ENCODE measurements at regions not wholly inside any gene's neighbourhood (a gene's known extent, or its start where the extent isn't known, plus 50 kb on each side); places are given as distances from the start of the nearest gene placed in this dataset.

- TF ChIP-seq CTCF (IDR thresholded peaks at IDR 0.05; ENCODE audit: unreplicated experiment), result no peak
- no TSS peak for BruUV-seq (replicated peaks)
- Mint-ChIP-seq H3K9me3 (ENCODE audit: low read depth, unreplicated experiment) (peaks cover 3% of the 10 kb centered on the region), H3K36me3 (ENCODE audit: insufficient read depth, unreplicated experiment) (no peaks in the 10 kb centered on the region), H3K27me3 (ENCODE audit: unreplicated experiment) (no peaks in the 10 kb centered on the region), H3K4me3 (ENCODE audit: low read depth, unreplicated experiment) (no peak overlapping the region), H3K27ac (ENCODE audit: unreplicated experiment) (no peak overlapping the region), H3K4me1 (ENCODE audit: low read depth, unreplicated experiment) (no peaks in the 10 kb centered on the region)
- intact Hi-C loops (cut with micrococcal nuclease; ENCODE audit: unreplicated experiment), result no loop called here
- DNase-seq, result no peak
- CTCF ChIA-PET, result no interaction called here
These were observed 1247.8 kb upstream of the IGFBP7 start for GRCh38 chr4:58357947-58358346.

GRCh38 chr4:58325070-58325469, 1214.9 kb upstream of the IGFBP7 start:
- no peaks in the 10 kb centered on the region for H3K27me3 Mint-ChIP-seq (ENCODE audit: unreplicated experiment)
- no peaks in the 10 kb centered on the region for H3K4me1 Mint-ChIP-seq (ENCODE audit: low read depth, unreplicated experiment)
- H3K27ac Mint-ChIP-seq (ENCODE audit: unreplicated experiment), result no peak overlapping the region
- DNase-seq, result no peak
- intact Hi-C loops (cut with micrococcal nuclease; ENCODE audit: unreplicated experiment), result no loop called here
- no TSS peak for BruUV-seq (replicated peaks)
- no peak for TF ChIP-seq CTCF (IDR thresholded peaks at IDR 0.05; ENCODE audit: unreplicated experiment)
- H3K4me3 Mint-ChIP-seq (ENCODE audit: low read depth, unreplicated experiment), result no peak overlapping the region
- H3K9me3 Mint-ChIP-seq (ENCODE audit: low read depth, unreplicated experiment), result peaks cover 3% of the 10 kb centered on the region
- CTCF ChIA-PET, result no interaction called here
- no peaks in the 10 kb centered on the region for H3K36me3 Mint-ChIP-seq (ENCODE audit: insufficient read depth, unreplicated experiment)

GRCh38 chr4:58313444-58313843, 1203.3 kb upstream of the IGFBP7 start:
- no TSS peak for BruUV-seq (replicated peaks)
- intact Hi-C loops (cut with micrococcal nuclease; ENCODE audit: unreplicated experiment), result no loop called here
- no peaks in the 10 kb centered on the region for H3K36me3 Mint-ChIP-seq (ENCODE audit: insufficient read depth, unreplicated experiment)
- no peak overlapping the region for H3K4me3 Mint-ChIP-seq (ENCODE audit: low read depth, unreplicated experiment)
- CTCF ChIA-PET, result no interaction called here
- no peak for TF ChIP-seq CTCF (IDR thresholded peaks at IDR 0.05; ENCODE audit: unreplicated experiment)
- no peak for DNase-seq
- no peak overlapping the region for H3K27ac Mint-ChIP-seq (ENCODE audit: unreplicated experiment)
- no peaks in the 10 kb centered on the region for H3K27me3 Mint-ChIP-seq (ENCODE audit: unreplicated experiment)
- no peaks in the 10 kb centered on the region for H3K4me1 Mint-ChIP-seq (ENCODE audit: low read depth, unreplicated experiment)
- H3K9me3 Mint-ChIP-seq (ENCODE audit: low read depth, unreplicated experiment), result peaks cover 3% of the 10 kb centered on the region

GRCh38 chr4:58303456-58303855, 1193.3 kb upstream of the IGFBP7 start:
- no TSS peak for BruUV-seq (replicated peaks)
- H3K4me1 Mint-ChIP-seq (ENCODE audit: low read depth, unreplicated experiment), result no peaks in the 10 kb centered on the region
- no peak overlapping the region for H3K27ac Mint-ChIP-seq (ENCODE audit: unreplicated experiment)
- peaks cover 3% of the 10 kb centered on the region for H3K9me3 Mint-ChIP-seq (ENCODE audit: low read depth, unreplicated experiment)
- no peak overlapping the region for H3K4me3 Mint-ChIP-seq (ENCODE audit: low read depth, unreplicated experiment)
- no peaks in the 10 kb centered on the region for H3K27me3 Mint-ChIP-seq (ENCODE audit: unreplicated experiment)
- intact Hi-C loops (cut with micrococcal nuclease; ENCODE audit: unreplicated experiment), result no loop called here
- TF ChIP-seq CTCF (IDR thresholded peaks at IDR 0.05; ENCODE audit: unreplicated experiment), result no peak
- CTCF ChIA-PET, result interaction anchor here (0.6 kb wide), 1 partner anchor 1078 kb away, joined by 5 read pairs; no protein-coding TSS in a partner anchor
- no peak for DNase-seq
- no peaks in the 10 kb centered on the region for H3K36me3 Mint-ChIP-seq (ENCODE audit: insufficient read depth, unreplicated experiment)

All from Calu3 (cell line).